HCT116 (cell line): ENCODE measurements at regions not wholly inside any gene's neighbourhood (a gene's known extent, or its start where the extent isn't known, plus 50 kb on each side); places are given as distances from the start of the nearest gene placed in this dataset.

ENCODE experiments used
- ATAC-seq: fragments of 200-7000 bp; cut with Tn5 transposase; 2 replicates; pipeline ENCODE4 v1.9.1; 2020; ENCODE audit warnings: mild to moderate bottlenecking, moderate library complexity
- BruUV-seq: library from RNA; stranded (reverse); fragments of 400-500 nt; replicated peaks from 2 replicates; lab custom pipeline; 2021; lab: Mats Ljungman, UMichigan
- CTCF ChIA-PET: fragments of 300-600 bp; sonication (Branson Sonifier 250); formaldehyde crosslinking; loops from one replicate; lab custom pipeline; 2021; ENCODE audit warnings: antibody characterized with exemption; lab: Charles Lee
- POLR2A ChIA-PET: fragments of 300-600, 350-600 bp; sonication (Branson Sonifier 250); formaldehyde crosslinking; loops from one replicate; lab custom pipeline; 2021; ENCODE audit warnings: antibody characterized with exemption; lab: Charles Lee
- RAD21 ChIA-PET, 2 experiments: fragments of 300-600 bp; sonication (Branson Sonifier 250); formaldehyde crosslinking; loops; one replicate each; lab custom pipeline; 2023; ENCODE audit warnings: low total read pairs in 2 of 2; ENCODE audit not compliant: uncharacterized antibody in 2 of 2, unreplicated experiment in 2 of 2, low non-redundant PET in 1 of 2; lab: Charles Lee
- DNase-seq: peaks from one replicate; pipeline ENCODE4 v3.0.0-alpha.2; 2010; ENCODE audit warnings: low read depth, low spot score
- H2AFZ ChIP-seq: fragments of 200-600 bp; shearing (Covaris generic), sonication (generic); 2 replicates; pipeline ENCODE4 v1.6.1; 2017; ENCODE audit warnings: low read depth, mixed run types, mixed read lengths, antibody characterized with exemption, low read length; ENCODE audit not compliant: poor library complexity, severe bottlenecking
- H3K27ac ChIP-seq: 2 replicates; pipeline ENCODE4 v1.5.1; 2012; ENCODE audit warnings: low read depth, low read length
- H3K27me3 ChIP-seq: fragments of 200-600 bp; sonication (generic); 2 replicates; pipeline ENCODE4 v1.6.1; 2016; ENCODE audit warnings: mixed run types, low read length, mixed read lengths; ENCODE audit not compliant: insufficient read depth
- H3K36me3 ChIP-seq, 2 experiments: fragments of 200-500 bp in 1 of 2; fragments of 200-600 bp in 1 of 2; sonication (Bioruptor generic) in 1 of 2; sonication (generic) in 1 of 2; 2 replicates each; pipeline versions ENCODE4 v1.5.1 to v1.6.1; 2014 to 2016; ENCODE audit warnings: low read length in 2 of 2, inconsistent platforms in 1 of 2, mixed read lengths in 1 of 2, mixed run types in 1 of 2; ENCODE audit not compliant: insufficient read depth in 2 of 2, control insufficient read depth in 1 of 2
- H3K4me1 ChIP-seq, 2 experiments: fragments of 200-600 bp in 1 of 2; sonication (generic) in 1 of 2; 2 replicates each; pipeline versions ENCODE4 v1.5.1 to v1.6.1; 2012 to 2017; ENCODE audit warnings: low read length in 2 of 2, inconsistent platforms in 1 of 2, mild to moderate bottlenecking in 1 of 2, mixed read lengths in 1 of 2, mixed run types in 1 of 2, moderate library complexity in 1 of 2; ENCODE audit not compliant: insufficient read depth in 2 of 2, control insufficient read depth in 1 of 2
- H3K4me2 ChIP-seq: fragments of 200-600 bp; sonication (generic); 2 replicates; pipeline ENCODE4 v1.6.1; 2017; ENCODE audit warnings: mixed run types, low read length, mixed read lengths
- H3K4me3 ChIP-seq, 2 experiments: fragments of 200-600 bp in 1 of 2; sonication (generic) in 1 of 2; replicated peaks in 1 of 2; 2 replicates each; pipeline ENCODE4 v1.5.1; 2011 to 2016; ENCODE audit warnings: low read length in 2 of 2, control low read depth in 1 of 2, low read depth in 1 of 2, mild to moderate bottlenecking in 1 of 2, mixed read lengths in 1 of 2, mixed run types in 1 of 2
- H3K79me2 ChIP-seq: fragments of 200-600 bp; sonication (generic); 2 replicates; pipeline ENCODE4 v1.6.1; 2017; ENCODE audit warnings: mild to moderate bottlenecking, mixed run types, low read length, moderate library complexity, mixed read lengths; ENCODE audit not compliant: insufficient read depth
- H3K9ac ChIP-seq: fragments of 200-600 bp; sonication (generic); 2 replicates; pipeline ENCODE4 v1.6.1; 2016; ENCODE audit warnings: low read length, mixed read lengths
- H3K9me2 ChIP-seq: fragments of 200-600 bp; sonication (generic), shearing (Covaris generic); 2 replicates; pipeline ENCODE4 v1.6.1; 2017; ENCODE audit warnings: mixed run types, mild to moderate bottlenecking, moderate library complexity; ENCODE audit not compliant: insufficient read depth
- H3K9me3 ChIP-seq, 2 experiments: fragments of 200-500 bp in 1 of 2; fragments of 200-600 bp in 1 of 2; sonication (Bioruptor generic) in 1 of 2; sonication (generic) in 1 of 2; 2 replicates each; pipeline ENCODE4 v1.6.1; 2014 to 2017; ENCODE audit warnings: low read length in 2 of 2, mixed read lengths in 2 of 2, inconsistent platforms in 1 of 2, low read depth in 1 of 2, mild to moderate bottlenecking in 1 of 2, mixed run types in 1 of 2, moderate library complexity in 1 of 2; ENCODE audit not compliant: control insufficient read depth in 1 of 2, insufficient read depth in 1 of 2
- H4K20me1 ChIP-seq: fragments of 200-600 bp; sonication (generic), shearing (Covaris generic); 2 replicates; pipeline ENCODE4 v1.6.1; 2017; ENCODE audit warnings: mixed run types, mild to moderate bottlenecking, moderate library complexity; ENCODE audit not compliant: insufficient read depth
- CEBPB ChIP-seq: IDR thresholded peaks from 2 replicates; pipeline ENCODE4 v1.6.1; 2012; ENCODE audit warnings: low read depth
- CTCF ChIP-seq, 3 experiments: fragments of 200-600 bp in 1 of 3; sonication (generic) in 1 of 3; IDR thresholded peaks in 2 of 3; conservative IDR thresholded peaks in 1 of 3; 2 replicates each; pipeline ENCODE4 v1.5.1; 2012 to 2017; ENCODE audit warnings: low read depth in 2 of 3, low read length in 2 of 3, antibody characterized with exemption in 1 of 3, borderline replicate concordance in 1 of 3, control low read depth in 1 of 3, mild to moderate bottlenecking in 1 of 3, mixed read lengths in 1 of 3, mixed run types in 1 of 3, moderate library complexity in 1 of 3; ENCODE audit not compliant: insufficient read depth in 1 of 3
- EGR1 ChIP-seq: IDR thresholded peaks from 2 replicates; pipeline ENCODE4 v1.6.1; 2012; ENCODE audit warnings: low read depth
- ELF1 ChIP-seq: IDR thresholded peaks from 2 replicates; pipeline ENCODE4 v1.6.1; 2012; ENCODE audit warnings: low read depth, borderline replicate concordance
- EZH2phosphoT487 ChIP-seq: fragments of 200-600 bp; IDR thresholded peaks from 2 replicates; pipeline ENCODE4 v1.6.1; 2018; ENCODE audit warnings: antibody characterized with exemption, borderline replicate concordance
- FOSL1 ChIP-seq: IDR thresholded peaks from 2 replicates; pipeline ENCODE4 v1.6.1; 2012; ENCODE audit warnings: low read depth
- JUND ChIP-seq: IDR thresholded peaks from 2 replicates; pipeline ENCODE4 v1.6.1; 2012
- MAX ChIP-seq: IDR thresholded peaks from 2 replicates; pipeline ENCODE4 v1.6.1; 2012
- POLR2AphosphoS5 ChIP-seq: IDR thresholded peaks from 2 replicates; pipeline ENCODE4 v1.6.1; 2011; ENCODE audit warnings: mild to moderate bottlenecking, low read depth, low read length, moderate library complexity
- RAD21 ChIP-seq: IDR thresholded peaks from 2 replicates; pipeline ENCODE4 v1.6.1; 2012; ENCODE audit warnings: low read depth, mild to moderate bottlenecking
- REST ChIP-seq: IDR thresholded peaks from 2 replicates; pipeline ENCODE4 v1.6.1; 2012; ENCODE audit warnings: low read depth
- SIN3A ChIP-seq: IDR thresholded peaks from 2 replicates; pipeline ENCODE4 v1.6.1; 2012; ENCODE audit warnings: low read depth
- SRF ChIP-seq: IDR thresholded peaks from 2 replicates; pipeline ENCODE4 v1.6.1; 2012; ENCODE audit warnings: low read depth
- TCF7L2 ChIP-seq: IDR thresholded peaks from 2 replicates; pipeline ENCODE4 v1.7.0; 2011; ENCODE audit warnings: borderline replicate concordance, inconsistent platforms; ENCODE audit not compliant: insufficient read depth, insufficient read length; ENCODE audit errors: extremely low read depth
- ZBTB33 ChIP-seq: IDR thresholded peaks from 2 replicates; pipeline ENCODE4 v1.6.1; 2011; ENCODE audit warnings: mild to moderate bottlenecking, low read length, moderate library complexity; ENCODE audit not compliant: insufficient replicate concordance; ENCODE audit errors: extremely low read depth
- ZFX ChIP-seq: fragments of 450-650 bp; IDR thresholded peaks from 2 replicates; pipeline ENCODE4 v1.6.1; 2017
- ZNF274 ChIP-seq: fragments of 200-500 bp; sonication (Bioruptor generic); IDR thresholded peaks from 2 replicates; pipeline ENCODE4 v1.6.1; 2014; ENCODE audit warnings: mild to moderate bottlenecking, low read depth, low read length, inconsistent platforms
- intact Hi-C: fragments of 100-400 bp; cut with micrococcal nuclease; formaldehyde crosslinking; loops from 2 replicates; pipeline ENCODE4 v1.10.0; 2022
- TF ChIP-seq, protein P1 (sequence below): IDR thresholded peaks from 2 replicates; pipeline ENCODE4 v1.6.1; 2012

DNA sequence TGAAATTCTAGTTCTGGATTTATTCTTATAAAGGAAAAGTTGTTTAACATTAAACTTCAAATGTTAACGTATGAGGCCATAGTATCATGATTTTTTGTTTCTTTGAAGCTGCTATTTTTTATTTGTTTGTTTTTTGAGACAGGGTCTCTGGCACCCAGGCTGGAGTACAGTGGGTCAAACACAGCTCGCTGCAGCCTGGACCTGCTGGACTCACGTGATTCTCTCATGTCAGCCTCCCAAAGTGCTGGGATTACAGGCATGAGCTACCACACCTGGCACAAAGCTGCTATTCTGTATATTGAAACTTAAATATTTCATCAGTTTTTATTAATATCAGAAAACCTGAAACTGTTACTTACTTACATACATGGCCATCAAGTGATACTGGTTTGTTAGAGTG, 89.5 kb upstream of the RPRM start:
- RAD21 ChIA-PET = no interaction called here
- no peaks in the 10 kb centered on the region for H3K79me2 ChIP-seq
- H3K9me2 ChIP-seq = no peaks in the 10 kb centered on the region
- no peaks in the 10 kb centered on the region for H3K9me3 ChIP-seq
- H3K36me3 ChIP-seq = no peaks in the 10 kb centered on the region
- CTCF ChIA-PET = no interaction called here
- no TSS peak for BruUV-seq
- no peak overlapping the region for H2AFZ ChIP-seq
- TF ChIP-seq RAD21 (no peak), TCF7L2 (no peak), REST (no peak), EGR1 (no peak), ZBTB33 (no peak), CTCF (IDR thresholded peaks at IDR 0.05 in 2 of 3, conservative IDR thresholded peaks at IDR 0.05 in 1 of 3; ENCODE audit: borderline replicate concordance in 1 of 3, insufficient read depth in 1 of 3, low read depth in 2 of 3, low read length in 2 of 3) (no peak), EZH2phosphoT487 (no peak), CEBPB (no peak), ZFX (no peak), SIN3A (no peak), JUND (no peak), ELF1 (no peak), ZNF274 (no peak), FOSL1 (no peak), SRF (no peak), MAX (no peak), POLR2AphosphoS5 (no peak)
- TF ChIP-seq, protein P1, sequence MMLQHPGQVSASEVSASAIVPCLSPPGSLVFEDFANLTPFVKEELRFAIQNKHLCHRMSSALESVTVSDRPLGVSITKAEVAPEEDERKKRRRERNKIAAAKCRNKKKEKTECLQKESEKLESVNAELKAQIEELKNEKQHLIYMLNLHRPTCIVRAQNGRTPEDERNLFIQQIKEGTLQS = no peak
- TF ChIP-seq, all 23 proteins: peak for 0
- H3K9ac ChIP-seq = no peak overlapping the region
- H3K27ac ChIP-seq = no peak overlapping the region
- intact Hi-C loops = no loop called here
- H3K4me3 ChIP-seq = no peak overlapping the region
- H4K20me1 ChIP-seq = no peaks in the 10 kb centered on the region
- no peaks in the 10 kb centered on the region for H3K27me3 ChIP-seq
- H3K4me1 ChIP-seq = no peaks in the 10 kb centered on the region
- DNase-seq (no peak), ATAC-seq (no peak)
- POLR2A ChIA-PET = no interaction called here
- H3K4me2 ChIP-seq = no peak overlapping the region
